Transverse colon (tissue), 4 donors: ENCODE measurements at regions not wholly inside any gene's neighbourhood (a gene's known extent, or its start where the extent isn't known, plus 50 kb on each side); places are given as distances from the start of the nearest gene placed in this dataset.

Experiments
- DNase-seq: peaks from one replicate; pipeline ENCODE4 v3.0.0-alpha.2; 2019
- H3K27ac ChIP-seq, 4 donors: fragments of 200-600 bp; sonication (generic); 2 replicates each; pipeline ENCODE4 v1.5.1; 2016 to 2018; ENCODE audit warnings: inconsistent platforms in 4 of 4
- H3K27me3 ChIP-seq: fragments of 200-600 bp; sonication (generic); 2 replicates; pipeline ENCODE4 v1.5.1; 2017; ENCODE audit warnings: inconsistent platforms
- H3K36me3 ChIP-seq, 4 donors: fragments of 200-600 bp; sonication (generic); 2 replicates each; pipeline ENCODE4 v1.5.1; 2017 to 2019; ENCODE audit warnings: inconsistent platforms in 4 of 4
- H3K4me1 ChIP-seq, 4 donors: fragments of 200-600 bp; sonication (generic); 2 replicates each; pipeline ENCODE4 v1.5.1; 2017 to 2020; ENCODE audit warnings: inconsistent platforms in 4 of 4
- H3K4me3 ChIP-seq, 4 donors: fragments of 200-600 bp; sonication (generic); 1 replicate in 1 of 4; 2 replicates in 3 of 4; pipeline versions ENCODE4 v1.5.1 to v1.6.1; 2017 to 2019; ENCODE audit warnings: inconsistent platforms in 4 of 4
- H3K9me3 ChIP-seq, 2 donors: fragments of 200-600 bp; sonication (generic); 2 replicates each; pipeline ENCODE4 v1.5.1; 2017 to 2019; ENCODE audit warnings: inconsistent platforms in 2 of 2
- EP300 ChIP-seq: sonication (generic); formaldehyde crosslinking; IDR thresholded peaks from one replicate; pipeline ENCODE4 v1.6.1; 2017; ENCODE audit warnings: antibody characterized with exemption, low read depth
- POLR2A ChIP-seq: fragments of 450-650 bp; IDR thresholded peaks from one replicate; pipeline ENCODE4 v1.6.1; 2016; ENCODE audit warnings: antibody characterized with exemption, mild to moderate bottlenecking, moderate library complexity
- POLR2AphosphoS5 ChIP-seq, 3 donors: sonication (generic); formaldehyde crosslinking; IDR thresholded peaks; one replicate each; pipeline ENCODE4 v1.6.1; 2016; ENCODE audit warnings: antibody characterized with exemption in 3 of 3
- WGBS, 2 donors: methylation state at CpG; one replicate each; pipeline ENCODE4 v1.1.5; 2018; ENCODE audit warnings: low coverage in 1 of 2; 5-methylcytosine and 5-hydroxymethylcytosine counted together
- in situ Hi-C, 4 donors: fragments of 200-750 bp; cut with MboI; loops; one replicate each; pipeline versions ENCODE4 v1.15.0 to v1.15.1; 2017; ENCODE audit warnings: low sequenced_read_pairs in 3 of 4, low pct_ligation_motif_present in 1 of 4, low pct_unique_long_range_greater_than_20kb in 1 of 4
- intact Hi-C: fragments of 100-400 bp; cut with DNase I; formaldehyde crosslinking; loops from one replicate; pipeline ENCODE4 v1.15.1; 2023; ENCODE audit warnings: low total_unique reads
- TF ChIP-seq, protein P1 (sequence below), 5 experiments: fragments of 200-600 bp in 3 of 5; fragments of 450-650 bp in 2 of 5; sonication (generic) in 3 of 5; IDR thresholded peaks; 1 replicate in 2 of 5; 2 replicates in 3 of 5; pipeline ENCODE4 v1.5.1; 2016 to 2017; ENCODE audit warnings: antibody characterized with exemption in 5 of 5, inconsistent platforms in 3 of 5, mild to moderate bottlenecking in 2 of 5, moderate library complexity in 1 of 5

DNA sequence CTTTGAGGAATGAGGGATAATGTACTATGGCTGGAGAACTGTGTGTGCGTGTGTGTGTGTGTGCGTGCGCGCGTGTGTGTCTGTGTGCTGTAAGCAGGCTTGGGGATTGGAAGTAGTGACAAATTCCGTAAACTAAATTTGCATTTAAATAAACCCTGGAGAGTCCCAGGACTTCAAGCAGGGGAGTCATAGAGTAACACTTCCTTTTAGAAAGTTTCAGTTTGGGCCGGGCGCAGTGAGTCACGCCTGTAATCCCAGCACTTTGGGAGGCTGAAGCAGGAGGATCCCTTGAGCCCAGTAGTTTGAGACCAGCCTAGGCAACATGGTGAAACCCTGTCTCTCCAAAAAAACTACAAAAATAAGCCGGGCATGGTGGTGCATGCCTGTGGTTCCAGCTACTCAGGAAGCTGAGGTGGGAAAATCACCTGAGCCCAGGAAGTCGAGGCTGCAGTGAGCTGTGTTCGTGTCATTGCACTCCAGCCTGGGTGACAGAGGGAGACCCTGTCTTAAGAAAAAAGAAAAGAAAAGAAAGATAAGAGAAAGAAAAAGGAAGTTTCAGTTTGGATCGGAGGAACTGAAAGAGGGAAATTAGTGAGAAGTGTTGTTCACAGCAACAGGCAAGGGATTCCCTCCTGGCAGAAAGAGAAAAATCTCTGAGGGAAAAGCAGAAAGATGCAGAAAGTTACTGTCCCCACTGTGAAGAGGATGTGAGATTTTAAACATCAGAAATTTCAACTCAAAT, 222.7 kb upstream of the SOX5 start:
- in situ Hi-C loops (no loop called here), intact Hi-C loops (no loop called here)
- WGBS, 2 donors = 67 to 70% methylated on average over 9 to 13 of the region's 13 CpGs
- no peak for TF ChIP-seq EP300
- TF ChIP-seq POLR2A = no peak
- TF ChIP-seq, protein P1, sequence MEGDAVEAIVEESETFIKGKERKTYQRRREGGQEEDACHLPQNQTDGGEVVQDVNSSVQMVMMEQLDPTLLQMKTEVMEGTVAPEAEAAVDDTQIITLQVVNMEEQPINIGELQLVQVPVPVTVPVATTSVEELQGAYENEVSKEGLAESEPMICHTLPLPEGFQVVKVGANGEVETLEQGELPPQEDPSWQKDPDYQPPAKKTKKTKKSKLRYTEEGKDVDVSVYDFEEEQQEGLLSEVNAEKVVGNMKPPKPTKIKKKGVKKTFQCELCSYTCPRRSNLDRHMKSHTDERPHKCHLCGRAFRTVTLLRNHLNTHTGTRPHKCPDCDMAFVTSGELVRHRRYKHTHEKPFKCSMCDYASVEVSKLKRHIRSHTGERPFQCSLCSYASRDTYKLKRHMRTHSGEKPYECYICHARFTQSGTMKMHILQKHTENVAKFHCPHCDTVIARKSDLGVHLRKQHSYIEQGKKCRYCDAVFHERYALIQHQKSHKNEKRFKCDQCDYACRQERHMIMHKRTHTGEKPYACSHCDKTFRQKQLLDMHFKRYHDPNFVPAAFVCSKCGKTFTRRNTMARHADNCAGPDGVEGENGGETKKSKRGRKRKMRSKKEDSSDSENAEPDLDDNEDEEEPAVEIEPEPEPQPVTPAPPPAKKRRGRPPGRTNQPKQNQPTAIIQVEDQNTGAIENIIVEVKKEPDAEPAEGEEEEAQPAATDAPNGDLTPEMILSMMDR (IDR thresholded peaks at IDR 0.05) = no peak
- TF ChIP-seq POLR2AphosphoS5 (IDR thresholded peaks at IDR 0.05) = no peak
- H3K9me3 ChIP-seq = no peaks in the 10 kb centered on the region
- H3K4me3 ChIP-seq = no peak overlapping the region
- DNase-seq = no peak
- no peaks in the 10 kb centered on the region for H3K36me3 ChIP-seq
- peaks cover 0 to 11% (median 3%) of the 10 kb centered on the region in 4 donors for H3K4me1 ChIP-seq
- H3K27me3 ChIP-seq = no peaks in the 10 kb centered on the region
- H3K27ac ChIP-seq = no peak overlapping the region

DNA sequence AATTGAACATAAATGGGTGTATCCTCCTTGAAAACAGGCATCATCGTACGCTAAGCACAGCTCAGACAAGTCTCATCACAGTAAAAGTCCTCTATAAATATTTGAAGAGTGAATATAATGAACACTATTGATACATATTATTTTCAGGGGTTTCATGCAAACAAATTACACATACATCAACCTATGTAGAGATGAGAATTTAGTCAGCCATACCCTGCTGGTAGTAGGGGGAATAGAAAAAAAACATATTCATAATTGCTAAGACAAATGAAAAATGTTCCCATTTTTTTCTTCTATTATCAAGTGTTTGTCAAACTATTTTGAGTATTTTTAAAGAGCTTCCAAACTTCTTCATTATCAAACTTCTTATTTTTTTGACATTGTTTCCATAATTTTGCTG, 205.6 kb upstream of the SOX5 start:
- Histone ChIP-seq H3K27me3 (no peaks in the 10 kb centered on the region), H3K27ac (no peak overlapping the region), H3K4me1 (no peaks in the 10 kb centered on the region), H3K36me3 (no peaks in the 10 kb centered on the region), H3K9me3 (no peaks in the 10 kb centered on the region), H3K4me3 (no peak overlapping the region)
- in situ Hi-C loops (no loop called here), intact Hi-C loops (no loop called here)
- 79 to 87% methylated on average over 2 of the region's 2 CpGs for WGBS, 2 donors
- TF ChIP-seq, protein P1 (IDR thresholded peaks at IDR 0.05) = no peak
- TF ChIP-seq POLR2AphosphoS5 (IDR thresholded peaks at IDR 0.05) (no peak), POLR2A (no peak), EP300 (no peak)
- no peak for DNase-seq

DNA sequence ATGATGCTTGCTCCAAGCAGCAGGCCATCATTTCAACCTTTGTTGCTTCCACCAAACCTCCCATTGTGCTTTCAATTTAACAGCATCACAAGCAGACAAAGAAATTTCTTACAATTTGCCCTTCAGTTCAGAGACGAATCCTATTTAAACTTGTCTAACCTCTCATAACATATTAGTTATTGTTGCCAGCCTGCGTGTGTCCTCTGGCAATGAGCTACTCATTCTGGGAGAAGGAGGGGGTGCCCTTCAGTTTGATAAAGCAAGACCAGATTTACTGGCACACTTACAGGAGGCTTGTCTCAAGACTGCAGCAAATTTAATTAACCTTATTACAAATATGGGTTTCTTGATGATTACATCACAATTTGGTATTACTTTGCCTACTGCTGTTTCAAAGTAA, 203.6 kb upstream of the SOX5 start:
- no peaks in the 10 kb centered on the region for H3K4me1 ChIP-seq
- no peaks in the 10 kb centered on the region for H3K27me3 ChIP-seq
- intact Hi-C loops = no loop called here
- no peak for DNase-seq
- no peak overlapping the region for H3K4me3 ChIP-seq
- in situ Hi-C loops = no loop called here
- H3K9me3 ChIP-seq = no peaks in the 10 kb centered on the region
- 54 to 61% methylated on average over 2 of the region's 2 CpGs for WGBS, 2 donors
- no peak overlapping the region for H3K27ac ChIP-seq
- TF ChIP-seq, protein P1 (IDR thresholded peaks at IDR 0.05) = no peak
- TF ChIP-seq POLR2AphosphoS5 (IDR thresholded peaks at IDR 0.05) = no peak
- no peak for TF ChIP-seq EP300
- TF ChIP-seq POLR2A = no peak
- no peaks in the 10 kb centered on the region for H3K36me3 ChIP-seq

- no peak overlapping the region for H3K27ac ChIP-seq
- no peaks in the 10 kb centered on the region for H3K4me1 ChIP-seq
- no peak overlapping the region for H3K4me3 ChIP-seq
- TF ChIP-seq POLR2AphosphoS5 (IDR thresholded peaks at IDR 0.05) (no peak), POLR2A (no peak), EP300 (no peak)
- TF ChIP-seq, protein P1 (IDR thresholded peaks at IDR 0.05) = no peak
- H3K36me3 ChIP-seq = no peaks in the 10 kb centered on the region
- in situ Hi-C loops = no loop called here
- WGBS, 2 donors = 73 to 84% methylated on average over 2 to 3 of the region's 3 CpGs
- DNase-seq = no peak
- intact Hi-C loops = no loop called here
- no peaks in the 10 kb centered on the region for H3K27me3 ChIP-seq
- no peaks in the 10 kb centered on the region for H3K9me3 ChIP-seq
These were observed 202.8 kb upstream of the SOX5 start for GRCh38 chr12:24152270-24152669.
